GM10248 (cell line): ENCODE measurements at regions not wholly inside any gene's neighbourhood (a gene's known extent, or its start where the extent isn't known, plus 50 kb on each side); places are given as distances from the start of the nearest gene placed in this dataset.

Experiments used
- CTCF ChIA-PET: fragments of 300-600 bp; sonication (Branson Sonifier 250); formaldehyde crosslinking; extraction: SDS; loops from one replicate; lab custom pipeline; 2021; ENCODE audit warnings: antibody characterized with exemption; lab: Yijun Ruan, JAX
- POLR2A ChIA-PET: fragments of 350-650 bp; sonication (Branson Sonifier 250); formaldehyde crosslinking; extraction: SDS; loops from one replicate; lab custom pipeline; 2020; ENCODE audit warnings: antibody characterized with exemption; lab: Yijun Ruan, JAX
- DNase-seq: peaks from one replicate; pipeline ENCODE4 v3.0.0; 2012; ENCODE audit errors: extremely low spot score
- TF ChIP-seq, protein P1 (sequence below): IDR thresholded peaks from 2 replicates; pipeline ENCODE4 v1.5.1; 2012; ENCODE audit warnings: mild to moderate bottlenecking, low read depth; ENCODE audit errors: extremely low read depth, missing control alignments, control extremely low read depth

GRCh38 chr17:69913616-69914015, 161.4 kb upstream of the KCNJ16 start:
- no peak for DNase-seq
- ChIA-PET CTCF (no interaction called here), POLR2A (no interaction called here)
- TF ChIP-seq, protein P1, sequence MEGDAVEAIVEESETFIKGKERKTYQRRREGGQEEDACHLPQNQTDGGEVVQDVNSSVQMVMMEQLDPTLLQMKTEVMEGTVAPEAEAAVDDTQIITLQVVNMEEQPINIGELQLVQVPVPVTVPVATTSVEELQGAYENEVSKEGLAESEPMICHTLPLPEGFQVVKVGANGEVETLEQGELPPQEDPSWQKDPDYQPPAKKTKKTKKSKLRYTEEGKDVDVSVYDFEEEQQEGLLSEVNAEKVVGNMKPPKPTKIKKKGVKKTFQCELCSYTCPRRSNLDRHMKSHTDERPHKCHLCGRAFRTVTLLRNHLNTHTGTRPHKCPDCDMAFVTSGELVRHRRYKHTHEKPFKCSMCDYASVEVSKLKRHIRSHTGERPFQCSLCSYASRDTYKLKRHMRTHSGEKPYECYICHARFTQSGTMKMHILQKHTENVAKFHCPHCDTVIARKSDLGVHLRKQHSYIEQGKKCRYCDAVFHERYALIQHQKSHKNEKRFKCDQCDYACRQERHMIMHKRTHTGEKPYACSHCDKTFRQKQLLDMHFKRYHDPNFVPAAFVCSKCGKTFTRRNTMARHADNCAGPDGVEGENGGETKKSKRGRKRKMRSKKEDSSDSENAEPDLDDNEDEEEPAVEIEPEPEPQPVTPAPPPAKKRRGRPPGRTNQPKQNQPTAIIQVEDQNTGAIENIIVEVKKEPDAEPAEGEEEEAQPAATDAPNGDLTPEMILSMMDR, result no peak

GRCh38 chr17:69914520-69914919, 160.5 kb upstream of the KCNJ16 start:
- DNase-seq, result no peak
- CTCF ChIA-PET, result no interaction called here
- POLR2A ChIA-PET, result no interaction called here

DNA sequence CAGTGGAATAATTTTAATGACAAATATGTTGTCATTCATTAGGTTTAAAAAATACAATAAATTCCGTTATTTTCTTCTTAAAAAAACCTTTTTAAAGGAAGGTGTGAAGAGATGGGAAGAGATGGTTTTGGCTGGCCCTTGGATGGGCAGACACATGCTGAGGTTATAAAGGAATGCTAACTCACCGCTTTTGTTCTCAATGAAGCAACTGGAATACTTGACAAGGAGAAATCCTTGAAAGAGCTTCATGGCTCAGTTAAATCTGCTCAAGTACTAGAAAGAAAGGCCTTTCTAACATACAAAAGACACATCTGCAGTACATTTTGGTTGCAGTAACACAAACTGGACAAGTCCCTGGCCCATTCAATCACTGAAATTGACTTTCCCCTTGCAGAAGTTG, 158.3 kb upstream of the KCNJ16 start:
- no peak for DNase-seq
- ChIA-PET CTCF (no interaction called here), POLR2A (no interaction called here)
- TF ChIP-seq, protein P1, result no peak

More at GRCh38 chr17:69914520-69914919, 160.5 kb upstream of the KCNJ16 start:
- TF ChIP-seq, protein P1, result no peak

GRCh38 chr17:69918164-69918563, 156.9 kb upstream of the KCNJ16 start:
- DNase-seq, result no peak
- TF ChIP-seq, protein P1, result no peak
- ChIA-PET POLR2A (no interaction called here), CTCF (no interaction called here)

GRCh38 chr17:69919789-69920188, 155.2 kb upstream of the KCNJ16 start:
- TF ChIP-seq, protein P1, result no peak
- CTCF ChIA-PET, result no interaction called here
- DNase-seq, result no peak
- POLR2A ChIA-PET, result no interaction called here

GRCh38 chr17:69921046-69921445, 154.0 kb upstream of the KCNJ16 start:
- DNase-seq, result no peak
- CTCF ChIA-PET, result no interaction called here
- TF ChIP-seq, protein P1, result no peak
- POLR2A ChIA-PET, result no interaction called here

DNA sequence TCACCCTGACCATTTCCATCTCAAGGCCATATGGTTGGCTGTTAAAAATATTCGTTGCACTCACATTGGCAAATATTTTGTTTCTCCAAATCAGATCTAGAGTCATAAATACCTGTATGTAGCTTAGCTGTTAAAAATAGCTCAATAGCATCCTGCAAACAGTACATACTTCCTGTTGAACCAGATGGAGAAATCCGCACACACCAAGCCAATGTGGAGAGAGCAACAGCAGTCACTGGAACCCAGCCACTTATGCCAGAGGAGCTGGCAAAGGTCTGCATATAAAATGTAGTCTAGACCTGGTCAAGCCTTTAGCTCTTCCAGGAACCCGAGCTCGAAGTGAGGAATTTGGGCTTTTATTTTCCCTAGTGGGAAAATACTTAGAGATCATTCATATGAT, 146.4 kb upstream of the KCNJ16 start:
- no peak for DNase-seq
- ChIA-PET POLR2A (no interaction called here), CTCF (no interaction called here)
- TF ChIP-seq, protein P1, result no peak
